Parathyroid adenoma (tissue), 2 donors: ENCODE measurements at regions not wholly inside any gene's neighbourhood (a gene's known extent, or its start where the extent isn't known, plus 50 kb on each side); places are given as distances from the start of the nearest gene placed in this dataset.
A peak's percentile ranks its signal among the peaks of the same experiment; 100 is the strongest.
"Not testable (repeated sequence)": the region's sequence is repeated elsewhere in the genome, so short reads cannot be mapped to it uniquely, and the experiment has no call there.

ENCODE experiments used
- H2AFZ ChIP-seq: fragments of 300-600 bp; sonication (generic); one replicate; pipeline ENCODE4 v1.7.0; 2017; ENCODE audit warnings: antibody characterized with exemption, mild to moderate bottlenecking
- H3K27ac ChIP-seq: fragments of 300-600 bp; sonication (generic); one replicate; pipeline ENCODE4 v1.7.0; 2017
- H3K27me3 ChIP-seq: fragments of 300-600 bp; sonication (generic); one replicate; pipeline ENCODE4 v1.7.0; 2017; ENCODE audit warnings: low read length; ENCODE audit not compliant: control insufficient read depth, insufficient read depth
- H3K36me3 ChIP-seq: fragments of 300-600 bp; sonication (generic); one replicate; pipeline ENCODE4 v1.7.0; 2017; ENCODE audit warnings: low read length; ENCODE audit not compliant: control insufficient read depth, insufficient read depth
- H3K4me1 ChIP-seq: fragments of 300-600 bp; sonication (generic); one replicate; pipeline ENCODE4 v1.7.0; 2017; ENCODE audit warnings: control low read depth
- H3K4me2 ChIP-seq: fragments of 300-600 bp; sonication (generic); one replicate; pipeline ENCODE4 v1.7.0; 2017; ENCODE audit warnings: low read length
- H3K4me3 ChIP-seq: fragments of 300-600 bp; sonication (generic); one replicate; pipeline ENCODE4 v1.7.0; 2017; ENCODE audit warnings: low read depth, low read length
- H3K79me2 ChIP-seq: fragments of 300-600 bp; sonication (generic); one replicate; pipeline ENCODE4 v1.7.0; 2017; ENCODE audit warnings: control low read depth
- H3K9ac ChIP-seq: fragments of 300-600 bp; sonication (generic); one replicate; pipeline ENCODE4 v1.7.0; 2017; ENCODE audit warnings: mild to moderate bottlenecking
- H3K9me3 ChIP-seq: fragments of 300-600 bp; sonication (generic); one replicate; pipeline ENCODE4 v1.7.0; 2017; ENCODE audit warnings: low read length; ENCODE audit not compliant: control insufficient read depth
- CTCF ChIP-seq: fragments of 300-600 bp; sonication (generic); IDR thresholded peaks from one replicate; pipeline ENCODE4 v1.7.0; 2017; ENCODE audit warnings: antibody characterized with exemption, mild to moderate bottlenecking
- donor health status: primary hyperparathyroidism.

GRCh38 chr16:16508344-16508743, 129.4 kb downstream of the NPIPA7 start:
- not testable (repeated sequence) for H3K4me1 ChIP-seq, H3K27ac ChIP-seq, H2AFZ ChIP-seq, H3K9me3 ChIP-seq, H3K79me2 ChIP-seq, H3K4me3 ChIP-seq, H3K27me3 ChIP-seq, H3K9ac ChIP-seq, H3K4me2 ChIP-seq, H3K36me3 ChIP-seq

- not testable (repeated sequence) for H3K79me2 ChIP-seq, H3K4me3 ChIP-seq, H3K4me1 ChIP-seq, H3K27ac ChIP-seq, H3K4me2 ChIP-seq, H3K27me3 ChIP-seq, H3K9ac ChIP-seq, H3K36me3 ChIP-seq, H2AFZ ChIP-seq, H3K9me3 ChIP-seq
These were observed 140.5 kb downstream of the NPIPA7 start for GRCh38 chr16:16519395-16519794.

GRCh38 chr16:16521239-16522002, 142.5 kb downstream of the NPIPA7 start:
- H3K27ac ChIP-seq, H3K4me2 ChIP-seq, H3K4me1 ChIP-seq, H3K9ac ChIP-seq, H3K4me3 ChIP-seq, H3K36me3 ChIP-seq, H3K79me2 ChIP-seq, H2AFZ ChIP-seq, H3K27me3 ChIP-seq, H3K9me3 ChIP-seq: not testable (repeated sequence)

GRCh38 chr16:16526998-16527397, 148.1 kb downstream of the NPIPA7 start:
- H3K9ac ChIP-seq, H3K4me1 ChIP-seq, H2AFZ ChIP-seq, H3K27me3 ChIP-seq, H3K36me3 ChIP-seq, H3K27ac ChIP-seq, H3K9me3 ChIP-seq, H3K4me3 ChIP-seq, H3K4me2 ChIP-seq, H3K79me2 ChIP-seq: not testable (repeated sequence)

- H2AFZ ChIP-seq, H3K9ac ChIP-seq, H3K79me2 ChIP-seq, H3K27ac ChIP-seq, H3K4me2 ChIP-seq, H3K4me1 ChIP-seq, H3K36me3 ChIP-seq, H3K4me3 ChIP-seq, H3K27me3 ChIP-seq, H3K9me3 ChIP-seq: not testable (repeated sequence)
- peak; percentile 14 for TF ChIP-seq CTCF
These were observed 151.8 kb downstream of the NPIPA7 start for GRCh38 chr16:16530744-16531143.

GRCh38 chr16:16535565-16535964, 156.6 kb downstream of the NPIPA7 start:
- H3K9ac ChIP-seq, H3K27me3 ChIP-seq, H3K79me2 ChIP-seq, H3K4me1 ChIP-seq, H3K4me2 ChIP-seq, H3K4me3 ChIP-seq, H2AFZ ChIP-seq, H3K36me3 ChIP-seq, H3K9me3 ChIP-seq, H3K27ac ChIP-seq: not testable (repeated sequence)

- H3K9ac ChIP-seq, H3K4me3 ChIP-seq, H3K27me3 ChIP-seq, H3K4me1 ChIP-seq, H3K4me2 ChIP-seq, H3K9me3 ChIP-seq, H3K79me2 ChIP-seq, H3K36me3 ChIP-seq, H3K27ac ChIP-seq, H2AFZ ChIP-seq: not testable (repeated sequence)
These were observed 157.2 kb downstream of the NPIPA7 start for GRCh38 chr16:16536151-16536550.

GRCh38 chr16:16549710-16550109, 170.8 kb downstream of the NPIPA7 start:
- not testable (repeated sequence) for H3K27ac ChIP-seq, H3K9me3 ChIP-seq, H3K36me3 ChIP-seq, H3K4me2 ChIP-seq, H3K79me2 ChIP-seq, H3K9ac ChIP-seq, H3K27me3 ChIP-seq, H3K4me1 ChIP-seq, H3K4me3 ChIP-seq
- H2AFZ ChIP-seq, result peak overlapping the region; percentile 53

GRCh38 chr16:16550824-16551223, 171.9 kb downstream of the NPIPA7 start:
- not testable (repeated sequence) for H3K27me3 ChIP-seq, H3K79me2 ChIP-seq, H3K4me3 ChIP-seq, H3K4me2 ChIP-seq, H3K36me3 ChIP-seq, H3K27ac ChIP-seq, H3K9ac ChIP-seq, H2AFZ ChIP-seq, H3K4me1 ChIP-seq, H3K9me3 ChIP-seq

GRCh38 chr16:16552819-16553340, 173.9 kb downstream of the NPIPA7 start:
- not testable (repeated sequence) for H3K79me2 ChIP-seq, H3K27ac ChIP-seq

More at GRCh38 chr16:16552819-16553340, 173.9 kb downstream of the NPIPA7 start:
- not testable (repeated sequence) for H2AFZ ChIP-seq, H3K36me3 ChIP-seq, H3K27me3 ChIP-seq, H3K4me2 ChIP-seq, H3K9ac ChIP-seq, H3K4me3 ChIP-seq, H3K4me1 ChIP-seq, H3K9me3 ChIP-seq
